ENCODE measurements at regions not wholly inside any gene's neighbourhood (a gene's known extent, or its start where the extent isn't known, plus 50 kb on each side); places are given as distances from the start of the nearest gene placed in this dataset.

GRCh38 chr13:91119643-91120042 lies 227.8 kb upstream of the MIR17HG start:
- ChIA-PET CTCF (no interaction called here), POLR2A (no interaction called here)
- Histone ChIP-seq H3K4me1 (ENCODE audit: control insufficient read depth, insufficient read depth, low read length) (no peaks in the 10 kb centered on the region), H3K36me3 (ENCODE audit: control insufficient read depth in 2 of 2, insufficient read depth in 1 of 2, low read length in 2 of 2) (no peaks in the 10 kb centered on the region), H3K4me3 (ENCODE audit: low read depth, low read length) (no peak overlapping the region), H3K27ac (ENCODE audit: extremely low read depth, low read depth, low read length) (no peak overlapping the region), H3K9me3 (ENCODE audit: control insufficient read depth, insufficient read depth, low read depth, low read length) (no peaks in the 10 kb centered on the region)
- no peak for TF ChIP-seq ZNF792 (tag by site-specific recombination; IDR thresholded peaks at IDR 0.05)
- TF ChIP-seq ZNF214 (tag by site-specific recombination; IDR thresholded peaks at IDR 0.05; ENCODE audit: borderline replicate concordance) = no peak
- TF ChIP-seq ZNF16 (tag by site-specific recombination; IDR thresholded peaks at IDR 0.05; ENCODE audit: low read depth) = no peak
- TF ChIP-seq ZNF677 (tag by site-specific recombination; IDR thresholded peaks at IDR 0.05) = no peak
- no peak for TF ChIP-seq WT1 (tag by site-specific recombination; IDR thresholded peaks at IDR 0.05)
- no peak for TF ChIP-seq ZSCAN23 (tag by site-specific recombination; IDR thresholded peaks at IDR 0.05)
- no peak for TF ChIP-seq ZNF416 (tag by site-specific recombination; IDR thresholded peaks at IDR 0.05)
- no peak for TF ChIP-seq YY2 (tag by site-specific recombination; IDR thresholded peaks at IDR 0.05)
- TF ChIP-seq ZNF391 (tag by site-specific recombination; IDR thresholded peaks at IDR 0.05; ENCODE audit: borderline replicate concordance, low read depth) = no peak
- TF ChIP-seq PATZ1 (tag by site-specific recombination; IDR thresholded peaks at IDR 0.05) = no peak
- no peak for TF ChIP-seq ZNF133 (tag by site-specific recombination; IDR thresholded peaks at IDR 0.05)
- no peak for TF ChIP-seq ZIC2 (tag by site-specific recombination; IDR thresholded peaks at IDR 0.05)
- TF ChIP-seq ZBTB7A (tag by site-specific recombination; IDR thresholded peaks at IDR 0.05; ENCODE audit: low read depth) = no peak
- TF ChIP-seq GLIS2 (tag by site-specific recombination; IDR thresholded peaks at IDR 0.05) = no peak
- TF ChIP-seq ZNF600 (tag by site-specific recombination; IDR thresholded peaks at IDR 0.05) = no peak
- TF ChIP-seq ZNF175 (tag by site-specific recombination; IDR thresholded peaks at IDR 0.05) = no peak

- Histone ChIP-seq H3K36me3 (ENCODE audit: control insufficient read depth in 2 of 2, insufficient read depth in 1 of 2, low read length in 2 of 2) (no peaks in the 10 kb centered on the region), H3K4me3 (ENCODE audit: low read depth, low read length) (no peak overlapping the region), H3K9me3 (ENCODE audit: control insufficient read depth, insufficient read depth, low read depth, low read length) (no peaks in the 10 kb centered on the region), H3K27ac (ENCODE audit: extremely low read depth, low read depth, low read length) (no peak overlapping the region), H3K4me1 (ENCODE audit: control insufficient read depth, insufficient read depth, low read length) (no peaks in the 10 kb centered on the region)
- no peak for TF ChIP-seq ZNF624 (tag by site-specific recombination; IDR thresholded peaks at IDR 0.05)
- no peak for TF ChIP-seq ZNF785 (tag by site-specific recombination; IDR thresholded peaks at IDR 0.05)
- no peak for TF ChIP-seq ZNF214 (tag by site-specific recombination; IDR thresholded peaks at IDR 0.05; ENCODE audit: borderline replicate concordance)
- TF ChIP-seq ZBTB7A (tag by site-specific recombination; IDR thresholded peaks at IDR 0.05; ENCODE audit: low read depth) = no peak
- TF ChIP-seq FEZF1 (tag by site-specific recombination; IDR thresholded peaks at IDR 0.05) = no peak
- no peak for TF ChIP-seq ZNF184 (tag by site-specific recombination; IDR thresholded peaks at IDR 0.05)
- POLR2A ChIA-PET = no interaction called here
- CTCF ChIA-PET = no interaction called here
Measured at GRCh38 chr13:91122766-91123165, 224.7 kb upstream of the MIR17HG start.

GRCh38 chr13:91123456-91124127 lies 223.9 kb upstream of the MIR17HG start:
- Histone ChIP-seq H3K36me3 (ENCODE audit: control insufficient read depth in 2 of 2, insufficient read depth in 1 of 2, low read length in 2 of 2) (no peaks in the 10 kb centered on the region), H3K4me3 (ENCODE audit: low read depth, low read length) (no peak overlapping the region), H3K9me3 (ENCODE audit: control insufficient read depth, insufficient read depth, low read depth, low read length) (no peaks in the 10 kb centered on the region), H3K27ac (ENCODE audit: extremely low read depth, low read depth, low read length) (no peak overlapping the region), H3K4me1 (ENCODE audit: control insufficient read depth, insufficient read depth, low read length) (no peaks in the 10 kb centered on the region)
- ChIA-PET POLR2A (no interaction called here), CTCF (no interaction called here)
- TF ChIP-seq ZNF549 (tag by site-specific recombination; IDR thresholded peaks at IDR 0.05) = no peak
- TF ChIP-seq ZNF324 (tag by site-specific recombination; IDR thresholded peaks at IDR 0.05) = no peak
- no peak for TF ChIP-seq ZNF529 (tag by site-specific recombination; IDR thresholded peaks at IDR 0.05; ENCODE audit: insufficient replicate concordance)

Data from HEK293 (cell line).